Keratinocyte (primary cell): ENCODE measurements at regions not wholly inside any gene's neighbourhood (a gene's known extent, or its start where the extent isn't known, plus 50 kb on each side); places are given as distances from the start of the nearest gene placed in this dataset.

ENCODE experiments used
- DNase-seq: peaks from one replicate; pipeline ENCODE4 v3.0.0-alpha.2; 2011; ENCODE audit warnings: low read depth, missing footprints, low spot score
- FAIRE-seq: peaks from 2 replicates; lab custom pipeline; 2011; peaks lifted over from hg19 to GRCh38; lab: Jason Lieb, UNC
- H2AFZ ChIP-seq: 2 replicates; pipeline ENCODE4 v1.6.0; 2012; ENCODE audit warnings: low read length, control low read depth, inconsistent platforms; ENCODE audit not compliant: control insufficient read depth
- H3K27ac ChIP-seq: 2 replicates; pipeline ENCODE4 v1.5.1; 2011; ENCODE audit warnings: low read length; ENCODE audit not compliant: control insufficient read depth, insufficient read depth
- H3K27me3 ChIP-seq: 3 replicates; pipeline ENCODE4 v1.6.0; 2011; ENCODE audit warnings: low read length; ENCODE audit not compliant: control insufficient read depth, insufficient read depth; ENCODE audit errors: extremely low read depth
- H3K36me3 ChIP-seq, 2 experiments: 2 replicates in 1 of 2; 3 replicates in 1 of 2; pipeline ENCODE4 v1.5.1; 2011; ENCODE audit warnings: low read length in 2 of 2, mild to moderate bottlenecking in 1 of 2; ENCODE audit not compliant: control insufficient read depth in 2 of 2, insufficient read depth in 2 of 2; ENCODE audit errors: extremely low read depth in 1 of 2
- H3K4me1 ChIP-seq: 3 replicates; pipeline ENCODE4 v1.5.1; 2011; ENCODE audit warnings: low read length; ENCODE audit not compliant: control insufficient read depth, insufficient read depth; ENCODE audit errors: extremely low read depth
- H3K4me2 ChIP-seq: 3 replicates; pipeline ENCODE4 v1.6.0; 2011; ENCODE audit warnings: low read depth, low read length; ENCODE audit not compliant: control insufficient read depth, insufficient read depth; ENCODE audit errors: extremely low read depth
- H3K4me3 ChIP-seq, 3 experiments: fragments of 200-600 bp in 1 of 3; sonication (generic) in 1 of 3; 2 replicates in 2 of 3; 3 replicates in 1 of 3; pipeline ENCODE4 v1.5.1; 2011 to 2016; ENCODE audit warnings: low read length in 3 of 3, mild to moderate bottlenecking in 3 of 3, control low read depth in 2 of 3, inconsistent platforms in 1 of 3, low read depth in 1 of 3, mixed read lengths in 1 of 3, mixed run types in 1 of 3, moderate library complexity in 1 of 3; ENCODE audit not compliant: control insufficient read depth in 2 of 3, insufficient read depth in 2 of 3; ENCODE audit errors: extremely low read depth in 1 of 3
- H3K79me2 ChIP-seq: 2 replicates; pipeline ENCODE4 v1.6.0; 2012; ENCODE audit warnings: low read length; ENCODE audit not compliant: control insufficient read depth, insufficient read depth
- H3K9ac ChIP-seq: 3 replicates; pipeline ENCODE4 v1.6.0; 2011; ENCODE audit warnings: low read length; ENCODE audit not compliant: control insufficient read depth, insufficient read depth; ENCODE audit errors: extremely low read depth
- H3K9me1 ChIP-seq: 3 replicates; pipeline ENCODE4 v1.6.0; 2011; ENCODE audit warnings: low read length; ENCODE audit not compliant: control insufficient read depth, insufficient read depth; ENCODE audit errors: extremely low read depth
- H3K9me3 ChIP-seq: 2 replicates; pipeline ENCODE4 v1.5.1; 2012; ENCODE audit warnings: low read depth, low read length; ENCODE audit not compliant: control insufficient read depth
- H4K20me1 ChIP-seq: 3 replicates; pipeline ENCODE4 v1.6.0; 2011; ENCODE audit warnings: low read length; ENCODE audit not compliant: control insufficient read depth, insufficient read depth; ENCODE audit errors: extremely low read depth
- EZH2 ChIP-seq: IDR thresholded peaks from one replicate; pipeline ENCODE4 v1.6.1; 2012; ENCODE audit warnings: inconsistent platforms, mild to moderate bottlenecking, low read length, moderate library complexity
- dilution Hi-C: fragments of 300-500 bp; cut with MboI; formaldehyde crosslinking; loops from one replicate; pipeline ENCODE4 v1.7.0; 2020; ENCODE audit warnings: low sequenced_read_pairs; ENCODE audit not compliant: extremely low pct_ligation_motif_present
- TF ChIP-seq, protein P1 (sequence below), 3 experiments: IDR thresholded peaks in 1 of 3; conservative IDR thresholded peaks in 1 of 3; optimal IDR thresholded peaks in 1 of 3; 2 replicates in 2 of 3; 3 replicates in 1 of 3; pipeline versions ENCODE3 to v1.5.1; 2011; ENCODE audit warnings: low read length in 3 of 3, mild to moderate bottlenecking in 3 of 3, moderate library complexity in 2 of 3, control low read depth in 1 of 3, inconsistent platforms in 1 of 3; ENCODE audit not compliant: insufficient read depth in 2 of 3; ENCODE audit errors: extremely low read depth in 1 of 3

DNA sequence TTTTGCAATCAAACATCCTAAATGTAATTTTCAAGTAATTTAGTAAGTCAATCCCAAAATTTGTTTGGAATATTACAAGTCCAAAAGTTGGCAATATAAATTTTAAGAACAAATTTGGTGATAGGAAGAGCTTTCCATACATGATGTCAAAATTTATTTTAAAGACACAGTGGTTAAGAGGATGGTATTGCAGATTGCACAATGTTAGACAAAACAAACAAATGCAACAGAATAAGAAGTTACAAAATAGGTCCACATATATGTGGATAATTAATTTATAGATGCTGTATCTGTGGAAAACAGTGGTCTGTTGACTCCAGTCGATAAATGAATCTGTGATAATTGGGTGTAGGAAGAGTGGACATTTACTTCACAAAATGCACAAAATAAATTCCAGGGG is 358.5 kb downstream of the PCDH7 start:
- H3K4me2 ChIP-seq = no peak overlapping the region
- no peaks in the 10 kb centered on the region for H3K36me3 ChIP-seq
- no peaks in the 10 kb centered on the region for H4K20me1 ChIP-seq
- no peaks in the 10 kb centered on the region for H3K9me1 ChIP-seq
- no peaks in the 10 kb centered on the region for H3K9me3 ChIP-seq
- H3K4me3 ChIP-seq = no peak overlapping the region
- no peaks in the 10 kb centered on the region for H3K4me1 ChIP-seq
- TF ChIP-seq, protein P1, sequence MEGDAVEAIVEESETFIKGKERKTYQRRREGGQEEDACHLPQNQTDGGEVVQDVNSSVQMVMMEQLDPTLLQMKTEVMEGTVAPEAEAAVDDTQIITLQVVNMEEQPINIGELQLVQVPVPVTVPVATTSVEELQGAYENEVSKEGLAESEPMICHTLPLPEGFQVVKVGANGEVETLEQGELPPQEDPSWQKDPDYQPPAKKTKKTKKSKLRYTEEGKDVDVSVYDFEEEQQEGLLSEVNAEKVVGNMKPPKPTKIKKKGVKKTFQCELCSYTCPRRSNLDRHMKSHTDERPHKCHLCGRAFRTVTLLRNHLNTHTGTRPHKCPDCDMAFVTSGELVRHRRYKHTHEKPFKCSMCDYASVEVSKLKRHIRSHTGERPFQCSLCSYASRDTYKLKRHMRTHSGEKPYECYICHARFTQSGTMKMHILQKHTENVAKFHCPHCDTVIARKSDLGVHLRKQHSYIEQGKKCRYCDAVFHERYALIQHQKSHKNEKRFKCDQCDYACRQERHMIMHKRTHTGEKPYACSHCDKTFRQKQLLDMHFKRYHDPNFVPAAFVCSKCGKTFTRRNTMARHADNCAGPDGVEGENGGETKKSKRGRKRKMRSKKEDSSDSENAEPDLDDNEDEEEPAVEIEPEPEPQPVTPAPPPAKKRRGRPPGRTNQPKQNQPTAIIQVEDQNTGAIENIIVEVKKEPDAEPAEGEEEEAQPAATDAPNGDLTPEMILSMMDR (optimal IDR thresholded peaks at IDR 0.05 in 1 of 3, IDR thresholded peaks at IDR 0.05 in 1 of 3, conservative IDR thresholded peaks at IDR 0.05 in 1 of 3; ENCODE audit: extremely low read depth in 1 of 3, insufficient read depth in 2 of 3, low read length in 3 of 3) = no peak
- no peak for TF ChIP-seq EZH2
- no peak overlapping the region for H2AFZ ChIP-seq
- H3K27me3 ChIP-seq = no peaks in the 10 kb centered on the region
- no peak for FAIRE-seq
- DNase-seq = no peak
- dilution Hi-C loops = no loop called here
- no peak overlapping the region for H3K27ac ChIP-seq
- no peak overlapping the region for H3K9ac ChIP-seq
- H3K79me2 ChIP-seq = no peaks in the 10 kb centered on the region

DNA sequence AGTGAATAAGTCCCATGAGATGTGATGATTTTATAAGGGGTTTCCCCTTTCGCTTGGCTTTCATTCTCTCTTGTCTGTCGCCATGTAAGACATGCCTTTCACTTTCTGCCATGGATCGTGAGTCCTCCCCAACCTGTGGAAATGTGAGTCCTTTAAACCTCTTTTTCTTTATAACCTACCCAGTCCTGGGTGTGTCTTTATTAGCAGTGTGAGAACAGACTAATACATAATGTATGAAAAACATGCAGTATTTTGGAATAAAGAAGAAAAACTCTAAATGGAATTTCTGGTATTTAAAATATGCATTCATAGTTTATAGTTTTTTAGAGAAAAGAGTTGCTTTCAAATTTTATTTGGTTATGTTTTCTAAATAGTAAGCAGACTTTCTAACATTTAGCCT is 360.7 kb downstream of the PCDH7 start:
- Histone ChIP-seq H3K36me3 (no peaks in the 10 kb centered on the region), H2AFZ (no peak overlapping the region), H3K4me1 (peaks cover 2% of the 10 kb centered on the region), H4K20me1 (no peaks in the 10 kb centered on the region), H3K9me3 (no peaks in the 10 kb centered on the region), H3K27me3 (no peaks in the 10 kb centered on the region), H3K9ac (no peak overlapping the region), H3K9me1 (no peaks in the 10 kb centered on the region), H3K4me3 (no peak overlapping the region), H3K27ac (no peak overlapping the region), H3K4me2 (no peak overlapping the region), H3K79me2 (no peaks in the 10 kb centered on the region)
- TF ChIP-seq, protein P1 (optimal IDR thresholded peaks at IDR 0.05 in 1 of 3, IDR thresholded peaks at IDR 0.05 in 1 of 3, conservative IDR thresholded peaks at IDR 0.05 in 1 of 3; ENCODE audit: extremely low read depth in 1 of 3, insufficient read depth in 2 of 3, low read length in 3 of 3) = no peak
- TF ChIP-seq EZH2 = no peak
- dilution Hi-C loops = no loop called here
- DNase-seq = no peak
- FAIRE-seq = no peak
